Ishikawa (cell line): ENCODE measurements at regions not wholly inside any gene's neighbourhood (a gene's known extent, or its start where the extent isn't known, plus 50 kb on each side); places are given as distances from the start of the nearest gene placed in this dataset.

Experiments used
- CEBPB ChIP-seq: IDR thresholded peaks from 2 replicates; pipeline ENCODE4 v1.6.1; 2012
- CREB1 ChIP-seq: IDR thresholded peaks from 2 replicates; pipeline ENCODE4 v1.6.1; 2012; ENCODE audit warnings: low read depth
- EGR1 ChIP-seq: IDR thresholded peaks from 2 replicates; pipeline ENCODE4 v1.6.1; 2012
- EP300 ChIP-seq: IDR thresholded peaks from 2 replicates; pipeline ENCODE4 v1.6.1; 2012; ENCODE audit warnings: borderline replicate concordance
- MAX ChIP-seq: IDR thresholded peaks from 2 replicates; pipeline ENCODE4 v1.6.1; 2012
- RAD21 ChIP-seq: IDR thresholded peaks from 2 replicates; pipeline ENCODE4 v1.6.1; 2012; ENCODE audit warnings: low read depth
- REST ChIP-seq: IDR thresholded peaks from 2 replicates; pipeline ENCODE4 v1.6.1; 2012; ENCODE audit warnings: low read depth, mild to moderate bottlenecking
- TAF1 ChIP-seq: IDR thresholded peaks from 2 replicates; pipeline ENCODE4 v1.6.1; 2012; ENCODE audit warnings: low read depth, mild to moderate bottlenecking
- TCF12 ChIP-seq: IDR thresholded peaks from 2 replicates; pipeline ENCODE4 v1.6.1; 2012; ENCODE audit warnings: low read depth
- ZBTB7A ChIP-seq: IDR thresholded peaks from 2 replicates; pipeline ENCODE4 v1.6.1; 2012; ENCODE audit warnings: low read depth

- no peak for TF ChIP-seq CREB1
- no peak for TF ChIP-seq RAD21
- TF ChIP-seq REST, result no peak
- no peak for TF ChIP-seq EP300
- TF ChIP-seq EGR1, result no peak
- TF ChIP-seq CEBPB, result no peak
- TF ChIP-seq ZBTB7A, result no peak
- no peak for TF ChIP-seq MAX
- no peak for TF ChIP-seq TAF1
- TF ChIP-seq TCF12, result no peak
Observed at GRCh38 chr15:61613729-61614128, 384.6 kb upstream of the RORA start.
